Body of pancreas (tissue), 4 donors: ENCODE measurements at regions not wholly inside any gene's neighbourhood (a gene's known extent, or its start where the extent isn't known, plus 50 kb on each side); places are given as distances from the start of the nearest gene placed in this dataset.

Experiments
- ATAC-seq: fragments of 150-250 bp; one replicate; pipeline ENCODE4 v1.9.1; 2016
- DNase-seq, 4 donors: peaks; one replicate each; pipeline ENCODE4 v3.0.0-alpha.2; 2019
- H3K27ac ChIP-seq, 4 donors: fragments of 200-600 bp; sonication (generic); 1 replicate in 3 of 4; 2 replicates in 1 of 4; pipeline versions ENCODE4 v1.5.1 to v1.6.1; 2016 to 2019; ENCODE audit warnings: mild to moderate bottlenecking in 1 of 4, mixed read lengths in 1 of 4, moderate library complexity in 1 of 4
- H3K27me3 ChIP-seq, 2 donors: fragments of 200-600 bp; sonication (generic); one replicate each; pipeline ENCODE4 v1.6.0; 2016; ENCODE audit warnings: mild to moderate bottlenecking in 1 of 2
- H3K36me3 ChIP-seq, 2 donors: fragments of 200-600 bp; sonication (generic); replicated peaks in 1 of 2; 2 replicates each; pipeline ENCODE4 v1.5.1; 2016; ENCODE audit warnings: low read depth in 2 of 2; ENCODE audit not compliant: insufficient read depth in 1 of 2
- H3K4me1 ChIP-seq: fragments of 200-600 bp; sonication (generic); one replicate; pipeline ENCODE4 v1.6.0; 2016
- H3K4me3 ChIP-seq, 2 donors: fragments of 200-600 bp; sonication (generic); 1 replicate in 1 of 2; 2 replicates in 1 of 2; pipeline ENCODE4 v1.5.1; 2016 to 2019
- H3K9me3 ChIP-seq, 3 donors: fragments of 200-600 bp; sonication (generic); 1 replicate in 2 of 3; 2 replicates in 1 of 3; pipeline ENCODE4 v1.5.1; 2016
- POLR2A ChIP-seq, 3 donors: fragments of 450-650 bp; IDR thresholded peaks; one replicate each; pipeline ENCODE4 v1.6.1; 2016; ENCODE audit warnings: antibody characterized with exemption in 3 of 3, mild to moderate bottlenecking in 2 of 3
- WGBS, 2 donors: methylation state at CpG; one replicate each; pipeline ENCODE4 v1.1.5; 2017; 5-methylcytosine and 5-hydroxymethylcytosine counted together
- intact Hi-C: fragments of 100-400 bp; cut with DNase I; formaldehyde crosslinking; loops from one replicate; pipeline ENCODE4 v1.15.1; 2023
- TF ChIP-seq, protein P1 (sequence below), 7 experiments: fragments of 450-650 bp in 4 of 7; fragments of 200-600 bp in 3 of 7; sonication (generic) in 3 of 7; IDR thresholded peaks; one replicate each; pipeline ENCODE4 v1.5.1; 2016 to 2019; ENCODE audit warnings: antibody characterized with exemption in 7 of 7

DNA sequence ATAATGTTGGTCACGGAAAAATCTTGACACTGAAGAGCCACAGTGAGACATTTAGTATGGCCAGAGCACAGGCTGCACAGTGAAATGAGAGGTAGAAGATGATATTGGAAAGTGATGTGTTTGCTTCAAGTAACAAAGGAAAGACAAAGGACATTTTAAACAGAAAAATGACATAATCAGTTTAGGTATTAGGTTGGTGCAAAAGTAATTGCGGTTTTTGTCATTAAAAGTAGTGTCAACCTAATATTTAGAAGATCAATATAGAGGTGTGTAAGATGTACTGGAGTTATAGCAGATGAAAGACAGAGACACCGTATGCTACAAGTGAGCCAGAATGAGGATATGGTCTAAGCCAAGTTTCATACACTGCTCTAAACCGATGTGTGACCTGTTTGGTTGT, 253.0 kb upstream of the PPFIA2 start:
- Histone ChIP-seq H3K27ac (no peak overlapping the region), H3K4me3 (no peak overlapping the region), H3K27me3 (no peaks in the 10 kb centered on the region), H3K9me3 (no peaks in the 10 kb centered on the region), H3K4me1 (no peaks in the 10 kb centered on the region), H3K36me3 (no peaks in the 10 kb centered on the region)
- ATAC-seq (no peak), DNase-seq (no peak)
- intact Hi-C loops = no loop called here
- TF ChIP-seq POLR2A (IDR thresholded peaks at IDR 0.05) = no peak
- TF ChIP-seq, protein P1, sequence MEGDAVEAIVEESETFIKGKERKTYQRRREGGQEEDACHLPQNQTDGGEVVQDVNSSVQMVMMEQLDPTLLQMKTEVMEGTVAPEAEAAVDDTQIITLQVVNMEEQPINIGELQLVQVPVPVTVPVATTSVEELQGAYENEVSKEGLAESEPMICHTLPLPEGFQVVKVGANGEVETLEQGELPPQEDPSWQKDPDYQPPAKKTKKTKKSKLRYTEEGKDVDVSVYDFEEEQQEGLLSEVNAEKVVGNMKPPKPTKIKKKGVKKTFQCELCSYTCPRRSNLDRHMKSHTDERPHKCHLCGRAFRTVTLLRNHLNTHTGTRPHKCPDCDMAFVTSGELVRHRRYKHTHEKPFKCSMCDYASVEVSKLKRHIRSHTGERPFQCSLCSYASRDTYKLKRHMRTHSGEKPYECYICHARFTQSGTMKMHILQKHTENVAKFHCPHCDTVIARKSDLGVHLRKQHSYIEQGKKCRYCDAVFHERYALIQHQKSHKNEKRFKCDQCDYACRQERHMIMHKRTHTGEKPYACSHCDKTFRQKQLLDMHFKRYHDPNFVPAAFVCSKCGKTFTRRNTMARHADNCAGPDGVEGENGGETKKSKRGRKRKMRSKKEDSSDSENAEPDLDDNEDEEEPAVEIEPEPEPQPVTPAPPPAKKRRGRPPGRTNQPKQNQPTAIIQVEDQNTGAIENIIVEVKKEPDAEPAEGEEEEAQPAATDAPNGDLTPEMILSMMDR (IDR thresholded peaks at IDR 0.05) = no peak
- 77 to 81% methylated on average over 4 of the region's 4 CpGs for WGBS, 2 donors

DNA sequence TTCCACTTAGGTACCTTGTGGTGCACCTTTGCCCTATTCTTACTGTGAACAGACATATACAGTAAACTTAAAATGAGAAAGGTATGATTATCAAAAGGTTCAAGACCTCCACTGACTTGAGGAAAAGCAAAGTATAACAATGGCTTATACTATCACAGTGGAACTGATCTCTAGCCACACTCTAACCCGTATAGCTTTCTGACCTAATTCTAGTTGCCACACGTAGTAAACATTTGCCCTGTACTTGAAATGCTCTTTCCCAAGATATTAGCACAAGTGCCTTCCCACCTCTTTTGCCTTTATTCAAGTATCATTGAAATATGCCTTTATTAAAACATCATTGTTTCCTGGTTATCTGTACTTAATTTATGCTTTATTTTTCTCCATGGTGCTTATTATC, 250.4 kb upstream of the PPFIA2 start:
- 57 to 68% methylated on average over 2 of the region's 2 CpGs for WGBS, 2 donors
- Histone ChIP-seq H3K27ac (no peak overlapping the region), H3K9me3 (no peaks in the 10 kb centered on the region), H3K4me1 (no peaks in the 10 kb centered on the region), H3K27me3 (no peaks in the 10 kb centered on the region), H3K4me3 (no peak overlapping the region), H3K36me3 (no peaks in the 10 kb centered on the region)
- no peak for ATAC-seq
- intact Hi-C loops = no loop called here
- DNase-seq = no peak
- TF ChIP-seq, protein P1 (IDR thresholded peaks at IDR 0.05) = no peak
- TF ChIP-seq POLR2A (IDR thresholded peaks at IDR 0.05) = no peak

DNA sequence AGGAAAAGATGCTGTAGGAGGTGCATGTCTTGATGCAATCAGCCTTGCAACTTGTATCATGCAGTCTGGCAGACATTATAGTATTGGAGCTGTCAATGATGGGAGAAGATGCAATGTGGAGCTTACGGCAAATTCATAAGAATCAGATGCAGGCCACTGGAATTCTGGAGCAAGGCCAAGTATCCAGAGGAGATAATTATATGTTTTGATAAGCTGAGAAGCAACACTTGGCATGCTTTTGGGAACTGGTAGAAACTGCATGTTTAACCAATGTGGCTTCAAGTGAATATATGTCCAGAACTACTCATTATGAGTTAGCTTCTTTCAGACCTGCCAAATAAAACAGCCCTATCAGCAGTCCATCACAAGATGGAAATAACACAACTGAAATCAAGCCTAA, 249.1 kb upstream of the PPFIA2 start:
- Histone ChIP-seq H3K36me3 (no peaks in the 10 kb centered on the region), H3K4me3 (no peak overlapping the region), H3K9me3 (no peaks in the 10 kb centered on the region), H3K27ac (no peak overlapping the region), H3K4me1 (no peaks in the 10 kb centered on the region), H3K27me3 (no peaks in the 10 kb centered on the region)
- DNase-seq (no peak), ATAC-seq (no peak)
- no peak for TF ChIP-seq POLR2A (IDR thresholded peaks at IDR 0.05)
- TF ChIP-seq, protein P1 (IDR thresholded peaks at IDR 0.05) = no peak
- WGBS, 2 donors = 88 to 95% methylated on average over 1 of the region's 1 CpG
- intact Hi-C loops = no loop called here

DNA sequence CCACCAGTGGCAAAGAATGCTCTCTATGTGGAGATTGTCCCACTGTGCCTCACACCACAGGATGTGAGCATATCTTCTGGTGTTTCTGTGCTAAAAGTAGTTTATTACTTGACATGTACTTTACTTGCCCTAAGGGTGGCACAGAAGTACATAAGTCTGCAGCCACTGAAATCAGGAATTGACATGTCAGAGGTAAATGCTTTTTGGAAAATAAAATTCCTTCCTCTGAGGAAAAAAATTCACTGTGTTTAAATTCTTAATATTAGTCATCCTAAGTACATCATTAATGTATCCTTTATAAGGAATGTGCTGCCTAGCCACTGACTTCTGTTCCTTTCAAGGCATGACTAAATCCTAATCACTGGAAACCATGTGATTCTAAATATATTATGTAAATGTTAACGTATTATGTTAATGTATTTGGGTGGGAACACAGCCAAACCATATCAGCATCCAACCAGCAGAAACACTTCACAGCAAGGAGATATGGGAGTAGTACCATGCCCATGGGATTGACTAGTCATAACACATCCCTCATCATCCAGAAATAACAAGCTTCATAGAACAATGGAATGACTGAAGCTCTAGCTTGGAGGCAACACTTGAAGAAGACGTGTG, 239.7 kb upstream of the PPFIA2 start:
- TF ChIP-seq, protein P1 (IDR thresholded peaks at IDR 0.05) = no peak
- no peak for TF ChIP-seq POLR2A (IDR thresholded peaks at IDR 0.05)
- H3K27me3 ChIP-seq = no peaks in the 10 kb centered on the region
- no peaks in the 10 kb centered on the region for H3K36me3 ChIP-seq
- ATAC-seq (no peak), DNase-seq (no peak)
- no peaks in the 10 kb centered on the region for H3K9me3 ChIP-seq
- H3K4me1 ChIP-seq = no peaks in the 10 kb centered on the region
- intact Hi-C loops = no loop called here
- no peak overlapping the region for H3K27ac ChIP-seq
- no peak overlapping the region for H3K4me3 ChIP-seq
- WGBS, 2 donors = 31 to 42% methylated on average over 2 of the region's 2 CpGs

DNA sequence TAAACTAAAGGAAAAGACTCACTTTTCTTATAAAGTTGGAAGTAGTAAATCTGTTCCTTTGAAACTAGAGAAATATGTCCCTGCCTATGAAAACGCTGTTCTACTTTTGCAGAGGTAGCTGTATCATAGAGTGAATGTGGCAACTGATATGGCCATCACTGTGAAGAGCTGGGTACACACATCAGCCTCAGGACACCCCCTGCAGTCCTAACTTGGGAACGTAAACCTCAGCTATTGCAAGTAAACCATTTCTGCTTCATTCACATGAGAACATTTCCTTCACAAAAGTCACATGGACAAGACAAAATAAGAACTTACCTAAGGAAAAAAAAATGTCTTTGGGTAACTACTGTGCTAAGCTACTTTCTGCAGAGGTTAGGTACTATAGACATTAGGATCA, 233.3 kb upstream of the PPFIA2 start:
- ATAC-seq = no peak
- Histone ChIP-seq H3K36me3 (no peaks in the 10 kb centered on the region), H3K4me1 (no peaks in the 10 kb centered on the region), H3K27me3 (no peaks in the 10 kb centered on the region), H3K27ac (no peak overlapping the region), H3K4me3 (no peak overlapping the region), H3K9me3 (no peaks in the 10 kb centered on the region)
- intact Hi-C loops = no loop called here
- TF ChIP-seq, protein P1 (IDR thresholded peaks at IDR 0.05) = peak in 3 of 7 experiments; percentile 17 to 31 (median 29)
- TF ChIP-seq POLR2A (IDR thresholded peaks at IDR 0.05) = no peak
- DNase-seq = peak in 2 of 4 donors; percentile 8 to 10
- 36 to 37% methylated on average over 2 of the region's 2 CpGs for WGBS, 2 donors
